HG03060 (cell line): ENCODE measurements at regions not wholly inside any gene's neighbourhood (a gene's known extent, or its start where the extent isn't known, plus 50 kb on each side); places are given as distances from the start of the nearest gene placed in this dataset.
A peak's percentile ranks its signal among the peaks of the same experiment; 100 is the strongest.
"Not testable (repeated sequence)": the region's sequence is repeated elsewhere in the genome, so short reads cannot be mapped to it uniquely, and the experiment has no call there.

ENCODE experiments used
- ATAC-seq: cut with Tn5 transposase; IDR thresholded peaks from one replicate; pipeline ENCODE4 v1.9.1; 2021; ENCODE audit warnings: low read depth, moderate number of reproducible peaks; ENCODE audit not compliant: unreplicated experiment

GRCh38 chr20:48492715-48493070 is 335.1 kb downstream of the PREX1 start:
- ATAC-seq = no peak

DNA sequence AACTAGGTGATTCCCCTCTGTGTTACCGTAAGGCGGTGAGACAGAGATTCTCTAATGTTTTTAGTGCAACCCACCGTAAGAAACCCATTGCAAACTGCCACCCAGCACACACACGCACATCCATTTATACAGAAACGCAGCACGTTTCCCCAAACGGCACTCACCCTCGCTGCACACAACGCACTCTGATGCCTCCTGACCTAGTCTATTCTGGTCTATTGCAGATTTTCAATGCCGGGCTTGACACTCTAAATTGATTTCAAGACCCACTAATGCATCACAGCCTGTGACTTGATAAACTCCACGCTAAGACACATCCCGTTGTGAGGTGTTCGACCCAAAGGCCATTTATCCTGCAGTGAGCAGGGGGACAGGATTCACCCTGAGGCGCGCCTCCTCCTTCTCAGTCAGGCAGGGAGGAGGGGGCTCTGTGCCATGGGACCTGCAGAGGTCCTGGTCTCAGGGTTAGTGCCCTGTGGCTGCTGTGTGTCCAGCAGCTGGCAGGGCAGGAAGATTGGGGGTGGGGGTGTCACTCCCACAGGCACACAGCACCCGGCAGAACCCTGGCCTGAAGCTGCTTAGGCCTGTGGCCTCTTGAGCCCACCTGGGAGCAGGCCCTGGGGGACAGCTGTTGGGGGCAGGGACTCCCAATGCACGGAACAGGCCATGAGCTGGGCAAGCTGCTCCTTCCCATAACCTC is 335.6 kb downstream of the PREX1 start:
- no peak for ATAC-seq

DNA sequence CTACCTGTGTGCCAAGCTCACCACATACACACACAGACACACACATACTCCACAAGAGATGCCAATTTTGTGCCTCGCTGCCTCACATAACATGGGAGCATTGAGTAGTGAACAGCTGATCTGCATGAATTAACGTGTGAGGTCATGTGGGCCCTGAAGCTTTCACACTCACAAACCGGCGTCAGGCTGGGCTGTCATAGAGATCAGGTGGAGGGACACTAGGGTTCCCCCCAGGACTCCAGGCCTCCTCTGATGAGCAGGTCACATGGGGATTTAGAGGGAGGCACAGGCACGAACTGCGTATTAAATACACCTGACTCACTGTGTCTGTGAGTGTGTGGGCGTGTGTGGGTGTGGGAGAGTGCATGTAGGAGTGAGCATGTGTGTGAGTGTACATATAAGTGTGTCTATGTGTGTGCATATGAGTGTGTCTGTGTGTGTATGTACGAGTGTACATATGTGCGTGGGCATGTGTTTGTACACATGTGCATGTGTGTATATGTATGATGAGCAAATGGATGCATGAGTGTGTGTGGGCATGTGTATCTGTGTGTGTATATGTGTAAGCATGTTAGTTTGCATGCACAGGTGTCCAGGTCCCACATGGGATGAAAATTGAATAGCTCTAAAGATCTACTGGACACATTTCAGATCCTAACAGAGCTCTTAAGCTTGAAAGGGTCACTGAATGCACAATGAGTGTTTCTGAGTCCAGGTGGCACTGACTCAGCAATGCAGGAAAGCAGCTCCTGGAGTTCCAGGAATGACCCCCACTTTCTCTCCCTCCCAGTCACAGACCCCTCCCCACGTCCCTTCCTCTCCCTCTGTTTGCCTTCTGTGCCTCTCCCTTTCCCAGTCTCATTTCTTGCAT is 336.6 kb downstream of the PREX1 start:
- no peak for ATAC-seq

- ATAC-seq = not testable (repeated sequence)
Observed at GRCh38 chr20:48490341-48490740, 337.5 kb downstream of the PREX1 start.

DNA sequence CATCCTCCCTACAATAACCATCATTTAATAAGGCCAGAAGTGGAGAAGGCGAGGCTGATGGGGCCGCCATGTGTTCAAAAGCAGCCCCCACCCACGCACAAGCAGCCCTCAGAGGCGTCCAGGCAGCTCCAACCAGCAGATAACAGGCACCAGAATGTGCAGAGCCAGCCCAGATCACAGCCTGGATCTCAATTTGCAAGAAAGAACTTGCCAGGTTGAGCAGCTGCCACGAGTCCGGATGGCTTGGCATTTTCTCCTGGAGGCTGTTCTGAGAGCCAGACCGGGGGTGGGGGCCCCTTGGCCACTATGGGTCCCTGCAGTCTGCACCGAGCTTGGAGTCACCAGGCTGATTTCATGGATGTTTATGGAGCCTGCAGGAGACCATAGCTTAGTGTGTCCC is 338.1 kb downstream of the PREX1 start:
- no peak for ATAC-seq

- ATAC-seq = peak; percentile 35
Observed at GRCh38 chr20:48489046-48489463, 338.7 kb downstream of the PREX1 start.

DNA sequence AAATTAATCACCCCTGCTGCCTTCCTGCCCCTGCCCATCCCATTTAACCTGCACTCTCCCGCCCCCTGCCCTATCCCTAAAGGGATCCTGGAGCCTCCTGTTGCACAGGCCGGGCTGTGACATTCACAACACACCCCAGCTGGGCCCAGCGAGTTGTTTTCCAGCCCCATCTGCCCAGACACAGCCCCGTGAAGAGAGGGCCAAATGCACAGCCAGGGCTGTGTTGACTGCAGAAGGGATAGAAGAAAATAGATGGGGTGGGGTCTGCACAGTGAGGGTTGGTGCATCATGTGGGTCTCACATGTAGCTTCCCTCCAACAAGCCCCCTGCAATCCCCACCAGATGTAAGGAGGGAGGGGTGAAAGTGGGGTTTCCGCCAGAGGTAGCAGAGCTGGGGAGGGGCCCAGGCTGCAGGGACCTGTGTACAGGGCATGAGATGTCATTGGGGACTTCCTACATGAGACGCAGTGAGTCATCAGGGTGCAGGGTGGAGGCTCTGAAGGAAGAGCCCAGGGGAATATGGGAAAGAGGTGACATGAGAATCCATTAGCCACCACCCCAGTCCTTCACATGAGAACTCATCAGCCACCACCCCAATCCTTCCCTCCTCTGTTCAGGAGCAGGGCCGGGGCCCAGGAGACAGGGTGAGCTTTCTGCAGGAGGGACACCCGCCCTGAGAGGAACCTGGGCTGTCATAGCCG is 339.3 kb downstream of the PREX1 start:
- ATAC-seq = peak; percentile 17

DNA sequence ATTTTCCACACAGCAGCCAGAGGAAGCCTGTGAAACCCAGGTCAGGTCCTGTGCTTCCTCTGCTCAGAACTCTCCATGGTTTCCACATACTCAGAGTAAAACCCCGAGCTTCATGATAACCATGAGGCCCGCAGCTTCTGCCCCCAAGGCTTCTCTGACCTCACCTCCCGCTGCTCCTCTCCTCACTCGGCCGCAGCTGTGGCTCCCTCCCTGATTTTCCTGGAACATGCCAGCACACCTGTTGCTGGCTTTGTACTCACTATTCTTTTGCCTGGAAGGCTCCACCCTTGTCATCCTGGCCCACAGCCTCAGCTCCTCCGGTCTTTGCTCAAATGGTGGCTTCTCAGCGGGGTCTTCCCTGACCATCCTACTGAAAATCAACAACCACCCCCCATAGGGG is 341.7 kb downstream of the PREX1 start:
- no peak for ATAC-seq

DNA sequence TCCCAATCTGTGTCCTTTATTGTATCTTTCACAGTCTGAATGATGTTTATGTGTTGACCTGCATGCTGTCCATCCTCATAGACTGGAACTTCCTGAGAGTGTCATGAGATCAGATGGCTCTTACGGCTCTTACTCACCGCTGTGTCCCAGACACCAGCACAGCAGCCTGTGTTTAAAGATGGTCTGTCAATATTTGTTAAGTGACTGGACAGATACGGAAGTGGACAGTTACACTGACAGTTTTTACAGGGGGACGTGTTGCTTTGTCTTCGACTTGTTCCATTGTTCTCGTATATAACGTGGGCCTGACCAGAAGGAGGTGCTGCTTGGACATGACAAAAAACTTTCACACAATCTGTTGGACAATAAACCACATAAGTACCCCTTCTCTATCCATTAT is 342.6 kb downstream of the PREX1 start:
- not testable (repeated sequence) for ATAC-seq

GRCh38 chr20:48483334-48484066 is 344.3 kb downstream of the PREX1 start:
- no peak for ATAC-seq

DNA sequence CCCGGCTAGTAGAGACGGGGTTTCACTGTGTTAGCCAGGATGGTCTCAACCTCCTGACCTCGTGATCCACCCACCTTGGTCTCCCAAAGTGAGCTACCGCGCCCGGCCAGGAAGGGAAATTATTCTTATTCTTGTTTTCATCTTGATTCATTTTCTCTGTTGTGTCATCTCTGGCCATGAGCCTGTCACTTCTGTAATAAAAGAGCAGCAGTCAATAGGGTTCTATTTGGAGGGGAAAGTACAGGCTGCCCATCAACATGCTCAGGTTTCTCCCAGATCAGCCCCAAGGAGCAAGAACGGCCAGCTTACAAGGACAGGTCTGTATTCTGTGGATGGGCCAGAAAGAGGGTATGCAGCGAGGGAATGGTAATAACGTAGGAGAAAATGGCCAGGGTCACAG is 345.0 kb downstream of the PREX1 start:
- no peak for ATAC-seq

- no peak for ATAC-seq
Observed at GRCh38 chr20:48480216-48480772, 347.5 kb downstream of the PREX1 start.

GRCh38 chr20:48478806-48479585 is 348.8 kb downstream of the PREX1 start:
- ATAC-seq = no peak

DNA sequence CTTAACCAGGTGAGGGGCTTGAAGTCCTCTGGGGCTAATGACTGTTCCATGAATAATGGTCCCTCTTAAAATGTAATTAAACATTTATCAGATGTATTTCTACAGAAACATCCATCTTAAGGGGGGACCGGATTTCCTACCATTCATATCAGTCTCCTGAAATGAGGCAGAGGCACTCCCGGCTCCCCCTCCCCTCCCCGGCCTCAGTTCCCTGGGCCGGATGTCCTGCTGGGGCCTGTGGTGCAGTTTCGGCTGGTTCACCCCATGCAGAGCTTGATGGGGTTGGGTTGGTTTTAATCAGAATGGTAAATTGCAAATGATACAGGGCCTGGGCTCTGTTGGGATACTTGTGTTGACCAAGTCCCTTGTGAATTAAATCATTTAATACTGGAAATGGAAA is 349.4 kb downstream of the PREX1 start:
- ATAC-seq = no peak

DNA sequence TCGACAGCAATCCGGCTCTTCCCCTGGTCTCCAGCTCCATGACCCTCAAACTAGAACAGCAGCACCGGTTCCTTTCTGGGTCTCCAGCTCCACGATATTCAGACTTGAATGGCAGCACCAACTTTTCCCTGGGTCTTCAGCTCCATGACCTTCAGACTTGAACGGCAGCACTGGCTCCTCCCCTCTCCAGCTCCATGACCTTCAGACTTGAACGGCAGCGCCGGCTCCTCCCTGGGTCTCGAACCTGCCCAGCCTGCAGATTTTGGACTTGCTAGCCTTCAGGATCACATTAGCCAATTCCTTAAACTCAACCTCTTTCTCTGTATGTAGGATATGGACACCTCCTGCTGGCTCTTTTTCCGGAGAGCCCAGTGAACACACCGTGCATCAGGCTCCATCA is 350.9 kb downstream of the PREX1 start:
- ATAC-seq = no peak

GRCh38 chr20:48474022-48474421 is 353.8 kb downstream of the PREX1 start:
- ATAC-seq = no peak

DNA sequence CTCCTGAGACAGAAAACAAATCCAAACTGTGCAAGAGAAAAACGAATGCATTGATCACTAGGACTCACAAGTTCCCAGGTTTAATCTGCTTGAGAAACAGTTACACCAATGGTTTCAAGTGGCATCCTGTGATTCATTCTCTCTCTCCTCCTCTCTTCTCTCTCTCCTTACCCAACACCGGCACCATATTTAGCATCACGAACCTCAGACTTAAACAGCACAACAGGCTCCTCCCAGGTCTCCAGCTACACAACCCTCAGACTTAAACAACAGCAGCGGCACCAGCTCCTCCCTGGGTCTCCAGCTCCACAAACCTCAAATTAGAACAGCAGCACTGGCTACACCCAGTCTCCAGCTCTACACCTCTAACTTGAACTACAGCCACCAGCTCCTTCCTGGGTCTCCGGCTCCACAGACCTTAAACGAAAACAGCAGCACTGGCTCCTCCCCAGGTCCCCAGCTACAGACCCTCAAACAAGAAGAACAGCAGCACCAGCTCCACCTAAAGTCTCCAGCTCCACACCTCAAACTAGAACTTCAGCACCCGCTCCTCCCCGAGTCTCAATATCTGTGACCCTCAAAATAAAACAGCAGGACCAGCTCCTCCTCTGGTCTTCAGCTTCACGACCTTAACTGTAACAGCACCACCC is 355.9 kb downstream of the PREX1 start:
- ATAC-seq = no peak

GRCh38 chr20:48471176-48471575 is 356.6 kb downstream of the PREX1 start:
- ATAC-seq = no peak

DNA sequence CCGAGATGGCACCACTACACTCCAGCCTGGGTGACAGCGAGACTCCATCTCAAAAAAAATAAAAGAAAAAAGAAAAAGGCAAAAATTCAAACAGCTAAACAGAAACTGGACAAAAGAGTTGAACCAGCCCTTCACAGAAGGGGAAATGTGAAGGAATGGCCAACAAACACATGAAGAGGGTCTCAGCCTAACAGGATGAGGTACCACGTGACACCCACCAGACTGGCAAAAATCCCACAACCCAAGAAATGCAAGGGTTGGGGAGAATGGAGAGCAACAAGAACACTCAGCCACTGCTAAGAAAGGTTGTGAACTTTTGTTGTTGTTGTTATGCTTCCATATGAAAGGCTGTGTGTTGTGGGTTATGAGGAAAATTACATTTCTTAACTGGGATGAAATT is 357.7 kb downstream of the PREX1 start:
- no peak for ATAC-seq
